HEK293T (cell line): ENCODE measurements at regions not wholly inside any gene's neighbourhood (a gene's known extent, or its start where the extent isn't known, plus 50 kb on each side); places are given as distances from the start of the nearest gene placed in this dataset.

Source experiments
- CTCF ChIA-PET: fragments of 350-600 bp; formaldehyde crosslinking; extraction: SDS; loops from one replicate; lab custom pipeline; 2021; ENCODE audit warnings: antibody characterized with exemption, inconsistent platforms; lab: Yijun Ruan, JAX
- POLR2A ChIA-PET: fragments of 350-600 bp; formaldehyde crosslinking; extraction: SDS; loops from one replicate; lab custom pipeline; 2020; ENCODE audit warnings: antibody characterized with exemption, inconsistent platforms; lab: Yijun Ruan, JAX
- DNase-seq: peaks from one replicate; pipeline ENCODE4 v3.0.0; 2012; ENCODE audit warnings: mixed read lengths; ENCODE audit errors: extremely low spot score
- ARNT ChIP-seq: fragments of 450-650 bp; IDR thresholded peaks from 2 replicates; pipeline ENCODE4 v1.6.1; 2017; ENCODE audit warnings: mild to moderate bottlenecking
- BHLHE40 ChIP-seq: fragments of 450-650 bp; IDR thresholded peaks from 2 replicates; pipeline ENCODE4 v1.6.1; 2016; ENCODE audit warnings: mild to moderate bottlenecking, moderate library complexity, borderline replicate concordance
- CTBP1 ChIP-seq: fragments of 450-650 bp; IDR thresholded peaks from 2 replicates; pipeline ENCODE4 v1.6.1; 2016; ENCODE audit warnings: borderline replicate concordance
- ELF4 ChIP-seq: fragments of 450-650 bp; IDR thresholded peaks from 2 replicates; pipeline ENCODE4 v1.6.1; 2017; ENCODE audit warnings: antibody characterized with exemption
- FOXA1 ChIP-seq: fragments of 450-650 bp; IDR thresholded peaks from 2 replicates; pipeline ENCODE4 v1.6.1; 2016; ENCODE audit warnings: mild to moderate bottlenecking
- FOXK2 ChIP-seq: fragments of 450-650 bp; IDR thresholded peaks from 2 replicates; pipeline ENCODE4 v1.6.1; 2016; ENCODE audit warnings: mild to moderate bottlenecking
- FOXM1 ChIP-seq: fragments of 450-650 bp; IDR thresholded peaks from 2 replicates; pipeline ENCODE4 v1.6.1; 2017; ENCODE audit warnings: mild to moderate bottlenecking, borderline replicate concordance
- HDGF ChIP-seq: fragments of 450-650 bp; IDR thresholded peaks from 2 replicates; pipeline ENCODE4 v1.6.1; 2017; ENCODE audit warnings: antibody characterized with exemption, borderline replicate concordance
- L3MBTL2 ChIP-seq: fragments of 450-650 bp; conservative IDR thresholded peaks from 2 replicates; pipeline ENCODE4 v1.6.1; 2016; ENCODE audit warnings: mild to moderate bottlenecking
- LEF1 ChIP-seq: fragments of 450-650 bp; IDR thresholded peaks from 2 replicates; pipeline ENCODE4 v1.6.1; 2017; ENCODE audit warnings: mild to moderate bottlenecking, borderline replicate concordance
- NFRKB ChIP-seq: fragments of 450-650 bp; IDR thresholded peaks from 2 replicates; pipeline ENCODE4 v1.6.1; 2016; ENCODE audit warnings: mild to moderate bottlenecking, moderate library complexity
- SP1 ChIP-seq: fragments of 450-650 bp; IDR thresholded peaks from 2 replicates; pipeline ENCODE4 v1.6.1; 2017
- SUZ12 ChIP-seq: fragments of 450-650 bp; IDR thresholded peaks from 2 replicates; pipeline ENCODE4 v1.6.1; 2016; ENCODE audit warnings: mild to moderate bottlenecking
- TARDBP ChIP-seq: fragments of 450-650 bp; IDR thresholded peaks from 2 replicates; pipeline ENCODE4 v1.6.1; 2016
- ZNF384 ChIP-seq: fragments of 450-650 bp; IDR thresholded peaks from 2 replicates; pipeline ENCODE4 v1.6.1; 2016
- TF ChIP-seq, protein P1 (sequence below): fragments of 450-650 bp; IDR thresholded peaks from 2 replicates; pipeline ENCODE4 v1.6.1; 2016

DNA sequence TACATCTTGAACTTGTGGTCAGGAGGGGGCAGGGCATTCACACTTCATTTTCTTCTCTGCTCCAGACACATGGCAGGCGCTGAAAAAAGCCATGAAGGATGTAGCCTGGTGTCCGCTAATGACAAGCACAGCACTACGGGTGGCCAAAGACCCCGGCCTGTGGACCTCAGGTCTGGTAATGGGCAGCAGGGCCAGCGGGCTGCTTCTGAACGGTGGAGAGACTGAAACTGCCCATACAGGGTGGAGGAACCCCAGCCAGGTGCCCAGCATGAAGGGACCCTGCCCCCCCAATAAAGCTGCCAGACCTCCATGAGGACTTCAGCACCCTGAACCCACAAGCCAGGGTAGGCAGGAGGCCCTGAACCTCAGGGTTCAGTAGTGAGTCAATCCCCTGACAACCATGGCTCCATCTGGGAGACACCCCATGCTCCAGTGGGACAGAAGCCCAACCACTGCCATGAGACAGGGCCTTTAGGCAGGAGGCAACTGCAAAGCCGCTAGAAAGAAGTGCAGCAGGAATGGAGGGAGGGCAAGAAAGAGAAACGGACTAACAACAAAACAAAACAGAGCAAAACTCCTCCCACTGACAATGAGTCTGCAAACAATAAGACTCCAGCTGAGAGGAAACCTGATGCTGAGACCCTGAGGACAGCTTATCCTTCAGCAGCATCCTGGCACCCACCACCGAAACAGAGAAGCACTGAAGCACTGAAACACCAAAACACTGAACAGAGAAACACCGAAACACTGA lies 140.2 kb upstream of the PPP2R2D start:
- TF ChIP-seq ZNF384 (no peak), TARDBP (no peak), ELF4 (no peak), BHLHE40 (no peak), LEF1 (no peak), SP1 (no peak), CTBP1 (no peak), ARNT (no peak), SUZ12 (no peak), HDGF (no peak), FOXA1 (no peak), FOXM1 (no peak), NFRKB (no peak), L3MBTL2 (no peak), FOXK2 (no peak)
- TF ChIP-seq, protein P1, sequence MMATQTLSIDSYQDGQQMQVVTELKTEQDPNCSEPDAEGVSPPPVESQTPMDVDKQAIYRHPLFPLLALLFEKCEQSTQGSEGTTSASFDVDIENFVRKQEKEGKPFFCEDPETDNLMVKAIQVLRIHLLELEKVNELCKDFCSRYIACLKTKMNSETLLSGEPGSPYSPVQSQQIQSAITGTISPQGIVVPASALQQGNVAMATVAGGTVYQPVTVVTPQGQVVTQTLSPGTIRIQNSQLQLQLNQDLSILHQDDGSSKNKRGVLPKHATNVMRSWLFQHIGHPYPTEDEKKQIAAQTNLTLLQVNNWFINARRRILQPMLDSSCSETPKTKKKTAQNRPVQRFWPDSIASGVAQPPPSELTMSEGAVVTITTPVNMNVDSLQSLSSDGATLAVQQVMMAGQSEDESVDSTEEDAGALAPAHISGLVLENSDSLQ, result no peak
- ChIA-PET CTCF (no interaction called here), POLR2A (no interaction called here)
- no peak for DNase-seq

DNA sequence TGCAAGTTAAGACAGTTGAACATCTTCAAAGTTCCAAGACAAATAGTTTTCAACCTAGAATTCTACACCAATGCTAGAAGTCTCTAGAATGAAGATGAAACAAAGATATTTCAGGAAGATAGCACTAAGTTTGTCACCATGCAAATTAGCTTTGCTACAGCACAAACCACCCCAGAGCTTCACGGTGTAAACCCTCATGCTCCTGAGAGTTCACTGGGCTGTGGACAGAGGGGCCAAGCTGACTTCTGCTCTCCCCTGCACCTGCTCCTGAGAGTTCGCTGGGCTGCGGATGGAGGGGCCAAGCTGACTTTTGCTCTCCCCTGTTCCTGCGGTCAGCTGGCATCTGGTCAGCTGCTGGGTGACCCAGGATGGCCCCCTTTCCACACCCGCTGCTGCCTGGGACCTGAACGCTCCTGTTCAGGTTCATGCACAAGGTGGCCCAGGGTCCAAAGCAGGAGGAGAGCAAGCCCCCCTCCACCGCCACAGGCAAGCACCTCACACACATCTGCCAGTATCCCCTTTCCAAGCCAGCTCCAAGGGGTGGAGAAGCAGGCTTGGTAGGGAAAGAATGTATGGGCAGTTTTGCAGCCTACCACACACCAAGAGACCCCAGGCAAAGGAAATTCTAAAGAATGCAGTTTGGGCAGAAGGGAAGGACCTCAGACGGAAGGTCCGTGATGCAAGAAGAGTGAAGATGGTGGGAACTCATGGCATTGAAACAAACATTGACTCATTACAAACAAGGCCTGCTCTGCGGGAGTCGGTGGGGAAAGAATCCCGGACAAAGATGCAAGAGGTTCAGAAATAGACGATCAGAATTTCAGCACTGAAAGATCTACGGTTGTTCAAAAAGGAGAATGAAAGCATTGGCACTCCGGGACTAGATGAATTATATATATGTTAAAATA lies 137.8 kb upstream of the PPP2R2D start:
- DNase-seq, result no peak
- TF ChIP-seq HDGF (no peak), LEF1 (no peak), TARDBP (no peak), ELF4 (no peak), L3MBTL2 (no peak), ARNT (no peak), FOXK2 (no peak), FOXA1 (no peak), BHLHE40 (no peak), SUZ12 (no peak), ZNF384 (no peak), SP1 (no peak), NFRKB (no peak)
- TF ChIP-seq, protein P1, result no peak
- CTCF ChIA-PET, result no interaction called here
- POLR2A ChIA-PET, result no interaction called here

DNA sequence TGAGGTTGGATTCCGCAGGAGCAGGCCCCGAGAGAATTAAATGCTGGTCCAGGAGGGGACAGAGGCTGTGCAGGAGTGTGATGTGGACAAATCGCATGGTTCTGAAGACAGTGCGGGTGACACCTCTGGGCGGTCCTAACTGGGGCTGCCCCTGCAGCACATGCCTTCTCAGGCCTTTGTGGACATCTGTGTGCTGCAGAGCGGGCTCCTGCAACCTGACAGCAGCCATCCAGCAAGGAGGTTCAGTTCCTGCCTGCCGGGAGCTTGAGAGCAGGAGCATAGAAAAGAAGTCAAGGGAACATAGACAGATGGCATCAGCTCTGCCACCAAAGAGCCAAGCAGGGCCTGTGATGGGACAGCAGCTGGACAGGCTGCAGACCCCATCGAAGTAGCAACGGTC lies 135.9 kb upstream of the PPP2R2D start:
- POLR2A ChIA-PET, result no interaction called here
- no peak for DNase-seq
- TF ChIP-seq BHLHE40 (no peak), FOXM1 (no peak), ELF4 (no peak), L3MBTL2 (no peak), ARNT (no peak), TARDBP (no peak), FOXA1 (no peak), LEF1 (no peak), SP1 (no peak), NFRKB (no peak), FOXK2 (no peak), HDGF (no peak), CTBP1 (no peak)
- TF ChIP-seq, protein P1, result no peak
- CTCF ChIA-PET, result no interaction called here

DNA sequence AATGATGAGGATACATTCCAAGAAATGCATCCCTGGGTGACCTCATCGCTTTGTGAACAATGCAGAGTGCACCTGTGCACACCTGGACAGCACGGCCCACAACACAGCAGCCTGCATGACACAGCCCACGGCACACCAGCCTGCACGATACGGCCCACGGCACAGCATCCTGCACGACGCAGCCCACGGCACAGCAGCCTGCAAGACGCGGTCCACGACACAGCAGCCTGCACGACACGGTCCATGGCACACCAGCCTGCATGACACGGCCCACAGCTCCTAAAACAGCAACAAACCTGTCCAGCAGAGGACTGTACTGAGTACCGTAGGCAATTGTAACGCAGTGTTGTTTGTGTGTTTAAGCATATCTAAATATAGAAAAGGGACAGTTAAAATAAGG lies 134.7 kb upstream of the PPP2R2D start:
- TF ChIP-seq, protein P1, result no peak
- TF ChIP-seq FOXM1 (no peak), SP1 (no peak), LEF1 (no peak)
- ChIA-PET POLR2A (no interaction called here), CTCF (no interaction called here)
- DNase-seq, result no peak

DNA sequence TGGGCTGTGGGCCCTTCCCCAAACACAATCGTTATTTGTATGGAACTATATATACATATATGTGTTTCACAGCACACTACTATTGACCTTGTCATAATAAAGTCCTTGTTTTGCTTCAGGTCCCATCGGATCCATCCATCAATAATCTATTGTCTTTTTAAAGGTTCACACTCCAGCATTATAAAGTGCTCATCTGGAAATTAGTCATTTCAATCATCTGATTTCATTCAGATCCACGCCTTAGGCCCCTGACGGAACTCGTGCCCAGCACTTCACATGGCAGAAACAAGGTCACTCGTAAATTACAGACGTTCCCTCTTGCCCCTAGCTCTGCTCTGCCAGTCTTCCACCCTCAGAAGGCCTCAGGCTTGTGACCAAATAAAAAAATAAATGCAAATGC lies 133.1 kb upstream of the PPP2R2D start:
- TF ChIP-seq ZNF384 (no peak), SUZ12 (no peak), SP1 (no peak), HDGF (no peak), ELF4 (no peak), FOXK2 (no peak), TARDBP (no peak), ARNT (no peak), LEF1 (no peak), BHLHE40 (no peak)
- TF ChIP-seq, protein P1, result no peak
- CTCF ChIA-PET, result no interaction called here
- POLR2A ChIA-PET, result no interaction called here
- DNase-seq, result no peak
